A549 (cell line): ENCODE measurements at regions not wholly inside any gene's neighbourhood (a gene's known extent, or its start where the extent isn't known, plus 50 kb on each side); places are given as distances from the start of the nearest gene placed in this dataset.
A peak's percentile ranks its signal among the peaks of the same experiment; 100 is the strongest.

Experiments
- CBX8 ChIP-seq: fragments of 200-600 bp; sonication (generic); IDR thresholded peaks from 2 replicates; pipeline ENCODE4 v1.6.1; 2016
- CTCF ChIP-seq: fragments of >200 bp; sonication (Bioruptor Twin); formaldehyde crosslinking; IDR thresholded peaks from 3 replicates; pipeline ENCODE4 v1.5.1; 2016
- EP300 ChIP-seq, 2 experiments: fragments of >200 bp; sonication (Bioruptor Twin); formaldehyde crosslinking; IDR thresholded peaks; 2 replicates in 1 of 2; 3 replicates in 1 of 2; pipeline ENCODE4 v1.6.1; 2016 to 2017
- GATA3 ChIP-seq: IDR thresholded peaks from 2 replicates; pipeline ENCODE4 v1.6.1; 2012; ENCODE audit warnings: borderline replicate concordance
- HOXB13 ChIP-seq: fragments of 250-450 bp; sonication (Bioruptor Pico); IDR thresholded peaks from 2 replicates; pipeline ENCODE4 v1.5.0; 2020; ENCODE audit warnings: low read depth, mild to moderate bottlenecking, moderate library complexity
- KDM1A ChIP-seq: fragments of 200-600 bp; sonication (generic); IDR thresholded peaks from 2 replicates; pipeline ENCODE4 v1.6.1; 2016; ENCODE audit warnings: low read depth, mild to moderate bottlenecking
- MAFK ChIP-seq: fragments of 450-650 bp; IDR thresholded peaks from 2 replicates; pipeline ENCODE4 v1.6.1; 2014; ENCODE audit not compliant: partially characterized antibody
- MYC ChIP-seq: IDR thresholded peaks from 2 replicates; pipeline ENCODE4 v1.6.1; 2012; ENCODE audit warnings: mild to moderate bottlenecking, inconsistent platforms, low read length, improper control_type of control experiment, borderline replicate concordance
- NFE2L2 ChIP-seq: fragments of 150-350 bp; conservative IDR thresholded peaks from 2 replicates; pipeline ENCODE4 v1.6.1; 2014; ENCODE audit warnings: low read length
- PBX3 ChIP-seq: IDR thresholded peaks from 2 replicates; pipeline ENCODE4 v1.6.1; 2012
- POLR2A ChIP-seq: IDR thresholded peaks from 2 replicates; pipeline ENCODE4 v1.6.1; 2012; ENCODE audit warnings: mild to moderate bottlenecking, low read length
- TF ChIP-seq, protein P1 (sequence below): fragments of 250-450 bp; sonication (Bioruptor Pico); IDR thresholded peaks from 2 replicates; pipeline ENCODE4 v1.5.0; 2020; ENCODE audit warnings: low read depth, mild to moderate bottlenecking, moderate library complexity

DNA sequence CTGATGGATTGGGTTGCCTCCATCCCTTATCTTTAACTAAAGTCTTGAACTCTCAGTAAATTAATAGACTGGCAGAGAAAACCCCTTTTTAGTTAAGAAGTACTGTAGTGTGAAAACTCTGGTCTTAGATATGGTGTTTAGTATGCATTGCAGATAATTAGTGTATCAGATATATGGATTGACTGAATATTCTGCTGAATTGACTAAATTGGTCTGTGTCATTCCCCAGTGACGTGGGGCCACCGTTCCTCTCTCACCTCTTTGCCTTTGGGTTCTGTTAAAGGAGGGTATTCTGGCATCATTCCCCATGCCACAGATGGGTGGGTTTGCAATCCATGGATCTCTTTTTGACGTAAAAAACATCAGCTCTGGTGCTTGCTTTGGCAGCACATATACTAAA lies 67.1 kb upstream of the XPO1 start:
- no peak for TF ChIP-seq CTCF
- no peak for TF ChIP-seq HOXB13 (CRISPR knock-in tag)
- TF ChIP-seq POLR2A = no peak
- TF ChIP-seq NFE2L2 = no peak
- TF ChIP-seq PBX3 = no peak
- no peak for TF ChIP-seq MYC
- TF ChIP-seq, protein P1, sequence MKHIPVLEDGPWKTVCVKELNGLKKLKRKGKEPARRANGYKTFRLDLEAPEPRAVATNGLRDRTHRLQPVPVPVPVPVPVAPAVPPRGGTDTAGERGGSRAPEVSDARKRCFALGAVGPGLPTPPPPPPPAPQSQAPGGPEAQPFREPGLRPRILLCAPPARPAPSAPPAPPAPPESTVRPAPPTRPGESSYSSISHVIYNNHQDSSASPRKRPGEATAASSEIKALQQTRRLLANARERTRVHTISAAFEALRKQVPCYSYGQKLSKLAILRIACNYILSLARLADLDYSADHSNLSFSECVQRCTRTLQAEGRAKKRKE (CRISPR knock-in tag) = no peak
- TF ChIP-seq MAFK = peak; percentile 85
- no peak for TF ChIP-seq KDM1A
- TF ChIP-seq GATA3 = no peak
- TF ChIP-seq EP300 (IDR thresholded peaks at IDR 0.05) = no peak
- no peak for TF ChIP-seq CBX8
